Loucy (cell line): ENCODE measurements at regions not wholly inside any gene's neighbourhood (a gene's known extent, or its start where the extent isn't known, plus 50 kb on each side); places are given as distances from the start of the nearest gene placed in this dataset.

Experiments used
- H2AFZ ChIP-seq: fragments of 200-600 bp; sonication (generic); 2 replicates; pipeline ENCODE4 v1.6.0; 2016; ENCODE audit warnings: antibody characterized with exemption, mild to moderate bottlenecking, low read length, moderate library complexity
- H3F3A ChIP-seq: fragments of 200-600 bp; 2 replicates; pipeline ENCODE4 v1.6.0; 2016; ENCODE audit warnings: antibody characterized with exemption, low read depth, mild to moderate bottlenecking
- H3K27me3 ChIP-seq: fragments of 200-600 bp; sonication (generic); 2 replicates; pipeline ENCODE4 v1.6.1; 2014; ENCODE audit warnings: low read length, mild to moderate bottlenecking; ENCODE audit not compliant: insufficient read depth, poor library complexity, severe bottlenecking
- H3K36me3 ChIP-seq: fragments of 200-600 bp; sonication (generic); 2 replicates; pipeline ENCODE4 v1.6.1; 2016; ENCODE audit warnings: low read length; ENCODE audit not compliant: insufficient read depth
- H3K4me1 ChIP-seq: fragments of 200-600 bp; sonication (generic); 2 replicates; pipeline ENCODE4 v1.5.1; 2014; ENCODE audit warnings: low read length, mild to moderate bottlenecking; ENCODE audit not compliant: insufficient read depth, poor library complexity, severe bottlenecking
- H3K4me2 ChIP-seq: fragments of 200-600 bp; sonication (generic); 2 replicates; pipeline ENCODE4 v1.6.0; 2014; ENCODE audit warnings: antibody characterized with exemption, low read length, low read depth, mild to moderate bottlenecking; ENCODE audit not compliant: poor library complexity, severe bottlenecking
- H3K4me3 ChIP-seq: fragments of 200-600 bp; sonication (generic); 2 replicates; pipeline ENCODE4 v1.5.1; 2014; ENCODE audit warnings: low read length, mild to moderate bottlenecking, mixed read lengths; ENCODE audit not compliant: poor library complexity, severe bottlenecking
- H3K79me2 ChIP-seq: fragments of 200-600 bp; sonication (generic); 2 replicates; pipeline ENCODE4 v1.6.1; 2014; ENCODE audit warnings: low read length; ENCODE audit not compliant: insufficient read depth
- H3K9ac ChIP-seq: fragments of 200-600 bp; sonication (generic); 2 replicates; pipeline ENCODE4 v1.6.0; 2014; ENCODE audit warnings: mild to moderate bottlenecking, low read depth, low read length, moderate library complexity; ENCODE audit not compliant: poor library complexity, severe bottlenecking
- H3K9me2 ChIP-seq: fragments of 200-600 bp; sonication (generic); replicated peaks from 2 replicates; pipeline ENCODE4 v1.6.1; 2016; ENCODE audit warnings: low read depth, low read length, mixed read lengths
- H3K9me3 ChIP-seq: fragments of 200-600 bp; sonication (generic); 2 replicates; pipeline ENCODE4 v1.6.1; 2014; ENCODE audit warnings: mild to moderate bottlenecking, antibody characterized with exemption, low read length, low read depth; ENCODE audit not compliant: insufficient read depth
- H4K20me1 ChIP-seq: fragments of 200-600 bp; sonication (generic); 2 replicates; pipeline ENCODE4 v1.6.0; 2014; ENCODE audit warnings: antibody characterized with exemption, low read length, mild to moderate bottlenecking; ENCODE audit not compliant: insufficient read depth, poor library complexity, severe bottlenecking
- EZH2phosphoT487 ChIP-seq: fragments of 200-600 bp; IDR thresholded peaks from 2 replicates; pipeline ENCODE4 v1.6.1; 2018; ENCODE audit warnings: antibody characterized with exemption, mild to moderate bottlenecking, moderate library complexity, borderline replicate concordance
- TF ChIP-seq, protein P1 (sequence below): fragments of 200-600 bp; sonication (generic); conservative IDR thresholded peaks from 2 replicates; pipeline ENCODE4 v1.5.1; 2014; ENCODE audit warnings: mild to moderate bottlenecking, antibody characterized with exemption, low read length

DNA sequence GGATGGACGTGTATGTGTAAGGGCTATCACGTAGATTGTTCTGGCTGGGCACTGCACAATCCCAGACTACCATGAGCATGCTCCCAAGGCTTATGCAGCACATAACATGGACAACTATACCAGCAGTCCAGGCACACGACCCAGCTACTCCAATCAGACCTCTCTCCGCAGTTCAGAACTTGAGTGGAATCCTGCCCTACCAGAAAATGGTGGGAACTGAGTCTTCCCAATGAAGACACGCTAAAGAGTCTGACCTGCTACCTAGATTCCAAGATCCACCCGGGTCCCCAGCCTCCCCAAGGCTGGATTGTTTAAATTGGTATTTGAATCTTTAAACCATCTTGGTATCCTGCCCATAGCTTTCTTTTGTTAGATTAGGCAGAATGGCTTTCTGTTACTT lies 251.3 kb upstream of the KAZN start:
- Histone ChIP-seq H4K20me1 (no peaks in the 10 kb centered on the region), H3K9me3 (no peaks in the 10 kb centered on the region; the same call in 1 of the 2 replicates)

GRCh38 chr1:14347776-14348175 lies 250.7 kb upstream of the KAZN start:
- Histone ChIP-seq H3K79me2 (no peaks in the 10 kb centered on the region), H3K4me2 (no peak overlapping the region), H3K9me2 (no peaks in the 10 kb centered on the region), H3K9me3 (no peaks in the 10 kb centered on the region; the same call in 1 of the 2 replicates), H3F3A (no peaks in the 10 kb centered on the region), H3K4me1 (no peaks in the 10 kb centered on the region), H4K20me1 (no peaks in the 10 kb centered on the region), H3K36me3 (no peaks in the 10 kb centered on the region), H3K9ac (no peak overlapping the region), H2AFZ (no peak overlapping the region), H3K4me3 (no peak overlapping the region), H3K27me3 (no peaks in the 10 kb centered on the region)
- TF ChIP-seq EZH2phosphoT487 = no peak
- TF ChIP-seq, protein P1, sequence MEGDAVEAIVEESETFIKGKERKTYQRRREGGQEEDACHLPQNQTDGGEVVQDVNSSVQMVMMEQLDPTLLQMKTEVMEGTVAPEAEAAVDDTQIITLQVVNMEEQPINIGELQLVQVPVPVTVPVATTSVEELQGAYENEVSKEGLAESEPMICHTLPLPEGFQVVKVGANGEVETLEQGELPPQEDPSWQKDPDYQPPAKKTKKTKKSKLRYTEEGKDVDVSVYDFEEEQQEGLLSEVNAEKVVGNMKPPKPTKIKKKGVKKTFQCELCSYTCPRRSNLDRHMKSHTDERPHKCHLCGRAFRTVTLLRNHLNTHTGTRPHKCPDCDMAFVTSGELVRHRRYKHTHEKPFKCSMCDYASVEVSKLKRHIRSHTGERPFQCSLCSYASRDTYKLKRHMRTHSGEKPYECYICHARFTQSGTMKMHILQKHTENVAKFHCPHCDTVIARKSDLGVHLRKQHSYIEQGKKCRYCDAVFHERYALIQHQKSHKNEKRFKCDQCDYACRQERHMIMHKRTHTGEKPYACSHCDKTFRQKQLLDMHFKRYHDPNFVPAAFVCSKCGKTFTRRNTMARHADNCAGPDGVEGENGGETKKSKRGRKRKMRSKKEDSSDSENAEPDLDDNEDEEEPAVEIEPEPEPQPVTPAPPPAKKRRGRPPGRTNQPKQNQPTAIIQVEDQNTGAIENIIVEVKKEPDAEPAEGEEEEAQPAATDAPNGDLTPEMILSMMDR = no peak

More for the DNA sequence above, 251.3 kb upstream of the KAZN start:
- Histone ChIP-seq H3K36me3 (no peaks in the 10 kb centered on the region), H3K9me2 (no peaks in the 10 kb centered on the region), H3K4me3 (no peak overlapping the region), H3K79me2 (no peaks in the 10 kb centered on the region), H3K27me3 (no peaks in the 10 kb centered on the region), H3K4me2 (no peak overlapping the region), H2AFZ (no peak overlapping the region), H3F3A (no peaks in the 10 kb centered on the region), H3K9ac (no peak overlapping the region), H3K4me1 (no peaks in the 10 kb centered on the region)
- TF ChIP-seq EZH2phosphoT487 = no peak
- TF ChIP-seq, protein P1 = no peak

GRCh38 chr1:14350197-14350596 lies 248.3 kb upstream of the KAZN start:
- Histone ChIP-seq H3K4me1 (no peaks in the 10 kb centered on the region), H3K4me3 (no peak overlapping the region), H3K9ac (no peak overlapping the region), H3K79me2 (no peaks in the 10 kb centered on the region), H3K36me3 (no peaks in the 10 kb centered on the region), H3F3A (no peaks in the 10 kb centered on the region), H3K4me2 (no peak overlapping the region), H3K9me2 (no peaks in the 10 kb centered on the region), H4K20me1 (no peaks in the 10 kb centered on the region), H3K9me3 (no peaks in the 10 kb centered on the region; the same call in 1 of the 2 replicates), H2AFZ (no peak overlapping the region), H3K27me3 (no peaks in the 10 kb centered on the region)
- TF ChIP-seq, protein P1 = no peak
- TF ChIP-seq EZH2phosphoT487 = no peak
